NCI-H128 (cell line): ENCODE measurements at regions not wholly inside any gene's neighbourhood (a gene's known extent, or its start where the extent isn't known, plus 50 kb on each side); places are given as distances from the start of the nearest gene placed in this dataset.

Source experiments
- DNase-seq: peaks from one replicate; lab custom pipeline; 2025; ENCODE audit not compliant: unreplicated experiment; lab: John Stamatoyannopoulos, UW

DNA sequence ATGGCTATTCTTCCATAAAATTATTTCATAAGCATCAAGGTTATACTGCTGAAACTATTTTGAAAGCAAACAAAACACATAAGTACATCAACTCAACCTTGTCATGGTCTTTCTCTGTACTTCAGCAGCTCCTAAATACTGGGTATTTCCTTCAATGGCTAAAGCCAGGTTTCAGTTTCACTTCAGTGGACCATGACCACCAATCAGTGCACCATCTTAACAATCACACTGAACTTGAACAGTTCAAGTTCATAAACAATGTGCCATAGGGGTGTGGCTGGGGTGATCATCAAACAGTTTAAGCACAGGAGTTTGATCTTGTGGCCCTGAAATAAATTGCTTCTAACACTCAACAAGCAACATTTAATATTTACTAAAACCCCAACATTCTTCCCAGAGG is 124.1 kb upstream of the FIGN start:
- DNase-seq: no peak

DNA sequence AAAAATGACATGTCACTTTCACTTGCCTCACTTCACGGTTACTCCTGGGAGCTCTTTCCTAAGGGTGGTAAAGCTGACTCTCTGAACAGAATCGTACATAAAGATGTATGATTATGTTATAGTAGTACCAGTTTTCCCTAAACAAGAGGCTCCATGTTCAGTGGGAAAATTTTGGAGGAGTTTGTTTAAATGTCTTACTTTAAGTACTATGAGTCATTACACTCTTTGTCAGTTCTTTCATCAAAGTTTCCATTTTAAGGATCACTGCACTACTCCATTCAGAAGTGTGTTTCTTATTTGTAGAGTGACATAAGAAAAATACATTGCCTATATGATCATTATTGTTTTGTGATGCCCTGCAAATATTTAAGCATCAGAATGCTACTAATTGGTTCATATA is 121.1 kb upstream of the FIGN start:
- DNase-seq: no peak

DNA sequence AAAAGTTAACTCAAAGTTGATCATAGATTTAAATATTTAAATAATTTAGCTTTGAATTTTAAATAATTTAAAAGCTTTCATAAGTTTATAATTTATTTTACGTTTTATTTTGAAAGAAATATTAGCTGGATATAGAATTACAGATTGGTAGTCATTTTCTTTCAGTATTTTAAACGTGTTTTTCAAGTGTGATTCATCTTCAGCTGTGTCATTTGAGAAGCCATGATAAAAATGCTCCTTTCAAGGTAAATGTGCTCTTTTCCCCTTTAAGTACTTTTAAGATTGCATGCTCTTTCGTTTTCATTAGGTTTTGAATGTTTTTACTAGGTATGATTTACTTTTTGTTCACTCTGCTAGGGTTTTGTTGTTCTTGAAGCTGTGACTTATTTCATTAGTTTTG is 116.8 kb upstream of the FIGN start:
- DNase-seq: no peak

DNA sequence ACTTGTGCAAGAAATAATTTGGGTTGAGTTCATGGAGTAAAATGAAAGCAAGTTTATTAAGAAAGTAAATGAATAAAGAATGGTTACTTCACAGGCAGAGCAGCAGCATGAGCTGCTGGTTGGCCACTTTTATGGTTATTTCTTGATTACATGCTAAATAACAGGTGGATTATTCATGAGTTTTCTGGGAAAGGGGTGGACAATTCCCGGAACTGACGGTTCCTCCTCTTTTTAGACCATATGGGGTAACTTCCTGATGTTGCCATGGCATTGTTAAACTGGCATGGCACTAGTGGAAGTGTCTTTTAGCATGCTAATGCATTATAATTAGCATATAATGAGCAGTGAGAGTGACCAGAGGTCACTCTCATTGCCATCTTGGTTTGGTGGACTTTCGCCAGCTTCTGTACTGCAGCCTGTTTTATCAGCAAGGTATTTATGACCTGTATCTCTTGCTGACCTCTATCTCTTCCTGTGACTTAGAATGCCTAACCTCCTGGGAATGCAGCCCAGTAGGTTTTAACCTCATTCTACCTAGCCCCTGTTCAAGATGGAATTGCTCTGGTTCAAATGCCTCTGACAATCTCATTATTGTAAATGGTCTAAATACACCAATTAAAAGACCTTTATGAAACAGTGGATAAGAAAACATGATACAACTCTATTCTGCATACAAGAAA is 114.1 kb upstream of the FIGN start:
- no peak for DNase-seq

DNA sequence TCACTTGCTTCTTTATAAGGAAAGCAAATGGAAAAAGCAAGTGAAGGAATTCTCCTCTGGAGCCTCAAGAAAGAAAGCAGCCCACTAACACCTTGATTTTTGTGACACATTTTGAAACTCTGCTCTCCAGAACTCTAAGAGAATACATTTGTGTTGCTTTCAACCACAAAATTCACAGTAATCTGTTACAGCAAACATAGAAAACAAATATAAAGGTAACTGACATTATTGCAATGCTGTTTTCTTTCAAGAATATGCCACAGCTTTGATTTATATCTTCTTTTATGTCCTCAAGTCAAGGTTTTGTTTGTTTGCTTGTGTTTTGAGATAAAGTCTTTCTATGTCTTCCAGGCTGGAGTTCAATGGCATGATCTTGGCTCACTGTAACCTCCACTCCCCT is 103.1 kb upstream of the FIGN start:
- DNase-seq: no peak

DNA sequence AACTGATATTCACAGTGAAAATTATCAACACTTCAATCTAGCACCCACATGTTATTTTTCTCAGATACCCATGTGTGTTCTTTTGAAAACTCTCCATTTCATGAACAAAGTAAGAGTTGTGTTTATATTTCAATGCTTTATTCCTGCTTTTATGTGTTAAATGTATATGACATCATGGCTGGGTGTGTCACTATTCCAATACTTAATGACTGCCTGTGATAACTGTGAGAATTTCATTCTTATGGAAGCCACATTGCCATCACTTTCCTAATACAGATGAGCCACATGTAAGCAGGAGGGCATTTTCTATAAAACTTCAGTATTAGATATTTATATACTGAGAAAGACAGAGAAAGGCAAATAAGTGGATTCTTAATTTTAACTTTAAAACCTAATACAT is 100.4 kb upstream of the FIGN start:
- no peak for DNase-seq

DNA sequence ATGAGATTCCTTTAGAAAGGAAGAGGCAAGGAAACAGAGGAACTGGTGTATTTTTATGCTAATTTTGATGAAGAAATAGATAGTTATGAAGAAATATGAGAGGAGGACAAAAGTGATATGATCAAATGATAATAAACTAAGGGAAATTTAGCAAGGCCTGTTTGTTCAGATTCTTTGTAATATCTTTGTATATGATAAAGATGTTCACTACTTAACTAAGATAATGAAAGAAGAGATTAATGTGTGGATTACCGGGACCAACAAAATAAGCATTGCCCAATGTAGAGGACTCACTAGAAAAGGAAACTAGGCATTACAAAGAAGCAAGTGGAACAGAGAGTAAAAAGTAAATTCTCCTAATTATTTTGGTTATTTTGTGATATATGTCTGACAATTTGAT is 99.0 kb upstream of the FIGN start:
- DNase-seq: no peak

DNA sequence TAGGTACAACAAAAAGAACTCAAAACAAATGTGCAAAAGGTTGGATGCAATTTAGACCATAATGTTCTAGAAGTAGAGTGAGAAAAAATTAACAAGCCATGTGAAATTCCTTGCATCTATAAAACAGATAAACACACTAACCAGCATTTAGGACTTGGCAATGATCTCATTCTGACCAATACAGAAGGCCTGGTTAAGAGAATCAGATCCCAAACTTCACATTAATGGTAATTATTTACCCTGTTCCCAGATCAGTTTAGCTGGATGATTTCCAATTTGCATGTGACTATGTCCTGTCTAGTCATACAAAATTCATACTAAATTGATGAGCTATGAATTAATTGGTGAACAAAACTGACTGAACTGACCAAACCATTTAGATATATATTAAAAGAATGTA is 98.4 kb upstream of the FIGN start:
- DNase-seq: no peak

DNA sequence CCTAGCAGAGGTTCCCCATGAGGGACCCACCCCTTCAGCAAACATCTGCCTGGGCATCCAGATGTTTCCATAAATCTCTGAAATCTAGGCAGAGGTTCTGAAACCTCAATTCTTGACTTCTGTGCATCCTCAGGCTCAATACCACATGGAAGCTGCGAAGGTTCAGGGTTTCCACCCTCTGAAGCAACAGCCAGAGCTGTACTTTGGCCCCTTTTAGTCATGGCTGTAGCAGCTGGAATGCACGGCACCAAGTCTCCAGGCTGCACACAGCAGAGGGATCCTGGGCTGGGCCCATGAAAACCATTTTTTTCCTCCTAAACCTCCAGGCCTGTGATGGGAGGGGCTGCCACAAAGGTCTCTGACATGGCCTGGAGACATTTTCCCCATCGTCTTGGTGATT is 93.0 kb upstream of the FIGN start:
- no peak for DNase-seq

DNA sequence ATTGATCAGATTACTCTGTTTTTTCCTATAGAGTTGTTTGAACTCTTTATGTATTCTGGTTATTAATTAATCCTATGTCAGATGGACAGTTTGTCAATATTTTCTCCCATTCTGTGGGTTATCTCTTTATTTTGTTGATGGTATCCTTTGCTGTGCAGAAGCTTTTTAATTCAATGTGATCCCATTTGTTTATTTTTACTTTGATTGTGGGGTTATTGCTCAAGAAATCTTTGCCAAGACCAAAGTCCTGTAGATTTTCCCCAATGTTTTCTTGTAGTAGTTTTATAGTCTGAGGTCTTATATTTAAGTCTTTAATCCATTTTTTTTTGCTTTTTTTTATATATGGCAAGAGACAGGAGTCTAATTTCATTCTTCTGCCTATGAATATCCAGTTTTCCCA is 86.2 kb upstream of the FIGN start:
- DNase-seq: no peak

DNA sequence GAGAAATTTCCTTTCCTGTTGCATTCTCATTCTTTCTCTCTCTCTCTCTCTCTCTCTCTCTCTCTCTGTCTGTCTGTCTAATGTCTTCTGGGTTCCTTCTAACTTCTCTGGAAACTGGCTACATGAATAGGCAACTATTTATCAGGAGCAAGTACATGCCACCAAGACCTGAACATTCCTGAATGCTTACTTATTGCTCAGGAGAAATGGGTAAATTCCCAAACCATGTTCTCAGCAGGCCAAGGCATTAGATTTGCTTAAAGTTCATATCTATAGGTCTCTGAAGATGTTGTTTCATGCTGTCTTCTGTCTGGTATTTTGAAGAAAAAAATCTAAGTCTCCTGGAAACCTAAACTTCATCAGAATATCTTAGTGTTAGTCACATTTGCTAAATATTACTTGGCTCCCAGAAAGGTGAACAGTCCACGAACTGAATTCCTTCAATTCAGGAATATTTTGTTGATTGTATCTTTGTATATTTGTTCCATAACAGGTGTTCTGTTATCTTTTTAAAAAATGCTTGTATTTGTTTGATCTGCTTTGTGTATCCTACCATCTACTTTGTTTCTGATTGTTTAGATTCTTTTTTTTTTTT is 77.2 kb upstream of the FIGN start:
- DNase-seq: no peak

DNA sequence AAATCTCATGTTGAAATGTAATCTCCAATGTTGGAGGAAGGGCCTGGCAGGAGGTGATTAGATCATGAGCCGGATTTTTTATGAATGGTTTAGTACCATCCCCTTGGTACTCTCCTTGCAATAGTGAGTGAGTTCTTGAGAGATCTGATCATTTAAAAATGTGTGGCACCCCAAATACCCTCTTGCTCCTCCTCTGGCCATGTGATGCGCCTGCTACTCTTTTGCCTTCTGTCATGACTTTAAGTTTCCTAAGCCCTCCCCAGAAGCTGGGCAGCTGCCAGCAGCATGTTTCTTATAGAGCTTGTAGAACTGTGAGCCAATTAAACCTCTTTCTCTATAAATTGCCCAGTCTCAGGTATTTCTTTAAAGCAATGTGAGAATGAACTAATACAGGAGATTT is 72.6 kb upstream of the FIGN start:
- no peak for DNase-seq

DNA sequence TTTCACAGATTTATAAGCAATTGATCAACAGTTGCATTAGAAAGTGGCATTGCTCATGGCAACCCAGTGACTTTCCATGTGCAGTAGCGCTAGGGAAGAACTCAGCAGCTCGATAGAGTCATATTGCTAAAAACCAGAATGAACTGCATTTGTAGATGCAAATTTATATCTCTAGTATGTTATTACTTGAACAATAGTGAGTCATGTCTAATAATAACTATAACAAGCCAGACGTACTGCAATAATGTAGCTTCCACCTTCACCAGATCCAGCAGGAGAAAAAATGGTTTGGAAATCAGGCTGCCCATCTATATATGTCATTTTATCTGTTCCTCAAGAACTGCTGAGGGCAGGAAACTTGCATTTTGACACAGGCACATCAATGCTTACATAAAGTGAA is 66.5 kb upstream of the FIGN start:
- no peak for DNase-seq

DNA sequence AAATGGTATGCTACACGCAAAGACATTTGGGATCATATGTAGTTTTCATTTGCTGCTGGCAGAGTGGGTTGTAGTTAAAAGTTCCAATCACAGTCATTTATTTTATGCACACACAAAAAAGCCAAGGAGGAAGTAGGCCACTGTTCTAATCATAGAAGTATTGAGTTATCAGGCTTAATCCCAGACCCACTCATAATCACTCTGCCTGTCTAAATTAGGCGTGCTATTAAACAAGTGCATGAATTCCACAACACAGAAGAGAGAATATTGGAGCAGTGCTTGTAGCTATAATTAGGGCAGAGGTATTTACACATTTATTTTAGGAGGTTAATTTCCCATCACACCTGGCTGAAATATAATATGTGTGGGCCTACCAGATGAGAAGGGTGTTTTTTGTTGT is 65.7 kb upstream of the FIGN start:
- no peak for DNase-seq

DNA sequence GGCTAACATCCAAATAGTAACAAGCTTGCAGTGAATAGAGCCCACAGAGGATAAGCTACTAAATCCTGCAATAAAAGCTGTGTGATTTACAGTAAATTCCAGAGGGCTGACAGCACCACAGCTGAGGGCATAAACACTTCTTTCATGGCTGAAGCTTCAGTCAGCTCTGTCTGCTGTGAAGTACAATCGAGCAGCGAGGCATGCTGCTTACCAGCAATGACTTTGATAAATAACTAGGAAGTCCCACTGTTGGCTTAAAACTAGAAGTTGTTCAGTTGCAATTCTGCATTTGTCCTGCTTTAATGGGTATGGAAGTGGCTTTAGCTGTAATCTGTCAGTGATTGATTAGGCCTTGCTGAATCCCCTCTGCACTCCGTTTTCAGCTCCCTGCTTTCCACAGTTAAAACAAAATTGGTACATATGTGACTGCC is 65.2 kb upstream of the FIGN start:
- peak; percentile 19 for DNase-seq

DNA sequence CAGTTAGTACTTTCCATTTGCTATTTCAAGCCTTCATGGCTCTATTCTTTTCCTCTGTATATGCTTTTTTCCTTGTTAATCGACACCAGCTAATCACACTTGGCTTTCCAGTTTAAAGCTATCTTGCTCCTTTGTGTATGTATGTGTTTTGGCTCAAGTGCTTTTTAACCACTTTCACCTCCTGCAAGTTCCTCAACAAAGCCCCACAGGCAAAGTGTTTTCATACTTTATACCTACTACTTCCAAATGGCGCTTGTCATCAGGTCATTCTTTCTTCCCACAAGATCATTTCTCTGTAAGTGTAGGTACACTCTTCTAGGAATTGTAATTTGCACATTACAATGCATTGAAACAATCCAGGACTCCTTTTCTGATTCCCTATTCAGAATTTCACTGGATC is 64.0 kb upstream of the FIGN start:
- DNase-seq: no peak

DNA sequence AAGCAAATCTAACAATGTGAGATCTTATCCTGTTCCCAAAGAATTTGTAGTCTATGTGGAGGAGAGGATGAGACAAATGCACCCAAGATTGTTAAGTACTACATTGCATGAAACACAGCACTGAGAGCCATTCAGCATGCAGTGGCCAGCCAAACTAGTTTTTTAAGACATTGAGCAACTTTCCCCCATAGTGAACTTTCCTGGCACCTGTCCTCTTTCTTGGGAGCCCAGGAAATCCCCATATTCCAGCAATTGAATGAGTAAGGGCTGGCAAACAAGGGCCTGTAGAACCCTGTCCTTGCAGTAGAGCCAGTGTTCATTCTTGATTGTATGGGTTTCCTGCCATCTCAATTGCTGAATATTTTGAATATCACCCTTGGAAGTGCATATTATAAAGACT is 58.8 kb upstream of the FIGN start:
- no peak for DNase-seq
